ENCODE measurements at regions not wholly inside any gene's neighbourhood (a gene's known extent, or its start where the extent isn't known, plus 50 kb on each side); places are given as distances from the start of the nearest gene placed in this dataset.

- no peak overlapping the region for H2BK12ac ChIP-seq (ENCODE audit: low read depth, low read length)
- no peaks in the 10 kb centered on the region for H3K27me3 ChIP-seq (replicated peaks in 1 of 4; ENCODE audit: control insufficient read depth in 3 of 4, extremely low read depth in 1 of 4, insufficient read depth in 3 of 4, low read length in 3 of 4)
- H3K56ac ChIP-seq (replicated peaks; ENCODE audit: insufficient read length, low read depth, low read length) = no peak overlapping the region
- H4K91ac ChIP-seq (replicated peaks; ENCODE audit: insufficient read length, low read length) = no peak overlapping the region
- no peak overlapping the region for H4K5ac ChIP-seq (ENCODE audit: insufficient read length, low read depth, low read length)
- no peaks in the 10 kb centered on the region for H3K23me2 ChIP-seq (ENCODE audit: low read depth, low read length)
- H2AFZ ChIP-seq (ENCODE audit: low read length) = no peak overlapping the region
- no peak overlapping the region for H3K4me3 ChIP-seq (ENCODE audit: extremely low read depth in 1 of 4, insufficient read depth in 2 of 4, low read depth in 3 of 4, low read length in 4 of 4)
- H3K4ac ChIP-seq (replicated peaks; ENCODE audit: insufficient read length, low read depth, low read length) = no peak overlapping the region
- no peak overlapping the region for H2AK5ac ChIP-seq (ENCODE audit: low read depth, low read length)
- H3K4me1 ChIP-seq (replicated peaks in 1 of 4; ENCODE audit: control insufficient read depth in 3 of 4, insufficient read depth in 4 of 4, low read length in 3 of 4) = peaks cover 0 to 4% (median 1%) of the 10 kb centered on the region in 4 experiments; a peak in 2 of 7 replicates
- 95% methylated on average over 2 of the region's 2 CpGs; no CpG with 5 or more reads in 1 of the 2 experiments for WGBS, 2 experiments (ENCODE audit: extremely low coverage in 1 of 2, insufficient coverage in 1 of 2, insufficient read length in 1 of 2, insufficient replicate concordance in 2 of 2, low coverage in 1 of 2, low lambda C conversion rate in 2 of 2, missing lambda C conversion rate in 1 of 2)
- H2BK120ac ChIP-seq (replicated peaks; ENCODE audit: low read depth, low read length) = no peak overlapping the region
- FAIRE-seq (no peak), DNase-seq (ENCODE audit: low read depth in 1 of 2, low spot score in 2 of 2) (no peak)
- POLR2A ChIA-PET (ENCODE audit: partially characterized antibody) = no interaction called here
- H3K23ac ChIP-seq (ENCODE audit: insufficient read length) = no peak overlapping the region
- no peaks in the 10 kb centered on the region for H3K9me3 ChIP-seq (ENCODE audit: insufficient read depth in 2 of 2, low read depth in 1 of 2, low read length in 1 of 2)
- no peak overlapping the region for H3K14ac ChIP-seq (ENCODE audit: insufficient read length)
- no peak overlapping the region for H2BK5ac ChIP-seq (ENCODE audit: low read depth, low read length)
- no peak for TF ChIP-seq YY1 (IDR thresholded peaks at IDR 0.05; ENCODE audit: low read depth, low read length)
- TF ChIP-seq TEAD4 (IDR thresholded peaks at IDR 0.05; ENCODE audit: low read depth, low read length) = no peak
- CTCF ChIA-PET (ENCODE audit: partially characterized antibody) = no interaction called here
- H3K4me2 ChIP-seq (ENCODE audit: insufficient read depth in 1 of 2, low read depth in 2 of 2, low read length in 2 of 2) = no peak overlapping the region
- no peak overlapping the region for H3K27ac ChIP-seq (ENCODE audit: low read depth, low read length)
- no peak overlapping the region for H4K8ac ChIP-seq (ENCODE audit: extremely low read depth, insufficient read depth, low read length)
- H3K9ac ChIP-seq (replicated peaks in 1 of 4; ENCODE audit: extremely low read depth in 1 of 4, low read depth in 3 of 4, low read length in 3 of 4) = no peak overlapping the region
- no peaks in the 10 kb centered on the region for H4K20me1 ChIP-seq (replicated peaks in 1 of 2; ENCODE audit: control insufficient read depth in 1 of 2, insufficient read depth in 2 of 2, low read length in 2 of 2)
- no peak overlapping the region for H2BK15ac ChIP-seq (ENCODE audit: low read length)
- H3K36me3 ChIP-seq (ENCODE audit: control insufficient read depth in 2 of 4, insufficient read depth in 4 of 4, low read length in 3 of 4) = no peaks in the 10 kb centered on the region
- no peaks in the 10 kb centered on the region for H3K79me2 ChIP-seq (ENCODE audit: control insufficient read depth in 1 of 2, insufficient read depth in 2 of 2, low read length in 2 of 2)
- H2BK20ac ChIP-seq (ENCODE audit: low read length) = no peak overlapping the region
- no peaks in the 10 kb centered on the region for H3K79me1 ChIP-seq (ENCODE audit: low read depth, low read length)
- H3K18ac ChIP-seq (ENCODE audit: extremely low read depth, low read length) = no peak overlapping the region
Observed at GRCh38 chr18:66013969-66014368, 263.2 kb downstream of the CDH7 start.
